ENCODE measurements at regions not wholly inside any gene's neighbourhood (a gene's known extent, or its start where the extent isn't known, plus 50 kb on each side); places are given as distances from the start of the nearest gene placed in this dataset.
"Not testable (repeated sequence)": the region's sequence is repeated elsewhere in the genome, so short reads cannot be mapped to it uniquely, and the experiment has no call there.

DNA sequence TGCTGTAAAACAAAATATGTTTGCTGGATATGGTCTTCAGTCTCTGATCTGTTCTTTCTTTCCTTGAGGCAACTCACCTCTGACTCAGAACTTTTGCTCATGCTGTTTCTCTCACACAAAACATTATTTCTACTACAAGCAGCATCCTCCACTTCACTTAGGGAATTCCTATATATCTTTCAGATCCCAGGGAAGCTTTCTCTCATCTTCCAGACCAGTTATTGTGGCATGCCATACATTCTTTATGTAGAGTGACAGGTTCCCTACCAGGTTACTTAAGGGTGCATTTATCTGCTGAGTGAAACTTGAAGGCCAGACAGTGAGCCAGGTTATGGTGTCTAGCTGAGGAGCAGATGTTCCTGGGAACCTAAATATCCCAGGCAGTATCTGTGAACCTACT lies 1226.0 kb downstream of the CDH8 start:
- DNase-seq (ENCODE audit: low spot score) = no peak

DNA sequence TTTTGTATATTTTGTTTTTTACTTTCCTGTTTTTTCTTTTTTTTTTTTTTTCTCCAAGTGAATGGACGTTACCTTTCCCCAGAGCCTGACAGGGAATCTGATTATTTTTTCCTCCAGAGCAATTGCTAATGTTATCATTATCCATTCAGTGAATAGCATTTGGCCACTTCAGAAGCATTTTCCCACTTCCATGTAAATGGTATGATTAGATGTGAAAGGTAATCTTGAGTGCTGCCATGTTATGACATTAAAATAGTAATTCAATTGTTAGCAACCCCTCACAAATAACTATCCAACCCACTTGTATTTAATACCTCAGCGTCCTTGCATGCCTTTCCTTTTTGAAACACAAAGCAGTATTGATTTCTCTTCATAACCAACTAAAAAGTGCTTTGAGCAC lies 1243.8 kb downstream of the CDH8 start:
- DNase-seq (ENCODE audit: low spot score) = no peak

DNA sequence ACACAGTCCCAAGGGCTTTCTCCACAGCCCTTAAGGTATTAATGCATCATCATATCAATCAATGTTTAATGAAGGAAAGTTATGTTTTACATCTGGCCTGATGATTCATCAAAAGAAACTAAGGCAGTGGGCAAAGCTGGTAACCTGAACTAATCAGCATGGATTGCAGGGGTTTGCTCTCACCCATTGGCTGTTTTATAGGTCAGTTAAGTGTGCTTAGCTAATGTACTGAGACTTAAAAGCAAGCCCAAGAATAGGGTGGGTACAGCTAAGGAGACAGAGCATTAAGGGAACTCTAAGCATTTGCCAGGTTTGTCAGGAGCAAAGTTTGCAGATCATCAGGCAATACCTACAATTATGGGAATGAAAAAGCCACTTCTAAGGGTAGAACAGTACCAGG lies 1247.6 kb downstream of the CDH8 start:
- DNase-seq (ENCODE audit: low spot score) = no peak

DNA sequence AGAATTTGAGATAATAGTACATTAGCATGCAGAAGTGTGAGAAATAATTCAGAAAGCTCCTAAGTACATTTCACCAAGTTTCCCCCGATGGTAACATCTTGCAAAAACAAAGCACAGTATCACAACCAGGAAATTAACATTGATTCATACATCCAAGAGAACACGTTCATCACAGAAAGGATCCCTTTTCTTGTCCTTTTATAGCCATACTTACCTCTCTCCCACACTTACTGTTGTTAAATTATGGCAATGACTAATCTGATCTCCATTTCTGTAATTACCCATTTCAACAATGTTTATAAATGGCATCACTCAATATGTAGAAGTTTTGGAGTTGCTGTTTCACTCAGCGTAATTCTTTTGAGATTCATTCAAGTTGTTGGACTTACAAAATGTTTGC lies 1260.0 kb downstream of the CDH8 start:
- DNase-seq (ENCODE audit: low spot score) = no peak

DNA sequence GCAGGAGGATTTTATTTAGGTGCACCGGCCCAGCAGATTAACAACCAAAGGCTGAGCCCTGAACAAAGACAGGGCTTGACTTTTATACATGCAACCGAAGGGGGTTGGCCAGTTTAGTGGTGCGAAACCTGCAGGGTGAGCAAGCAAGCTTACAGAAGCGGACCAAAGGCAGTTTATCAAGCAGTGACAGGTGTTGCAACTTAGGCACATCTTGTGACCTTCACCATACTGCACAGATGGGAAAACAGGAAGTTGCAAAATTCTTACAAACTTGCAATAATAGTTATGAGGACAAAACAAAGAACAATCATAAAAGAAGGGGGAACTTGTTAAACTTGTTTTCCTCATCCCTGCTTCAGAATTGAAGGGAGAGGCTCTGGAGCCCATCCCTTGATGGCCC lies 1265.1 kb downstream of the CDH8 start:
- no peak for DNase-seq (ENCODE audit: low spot score)

DNA sequence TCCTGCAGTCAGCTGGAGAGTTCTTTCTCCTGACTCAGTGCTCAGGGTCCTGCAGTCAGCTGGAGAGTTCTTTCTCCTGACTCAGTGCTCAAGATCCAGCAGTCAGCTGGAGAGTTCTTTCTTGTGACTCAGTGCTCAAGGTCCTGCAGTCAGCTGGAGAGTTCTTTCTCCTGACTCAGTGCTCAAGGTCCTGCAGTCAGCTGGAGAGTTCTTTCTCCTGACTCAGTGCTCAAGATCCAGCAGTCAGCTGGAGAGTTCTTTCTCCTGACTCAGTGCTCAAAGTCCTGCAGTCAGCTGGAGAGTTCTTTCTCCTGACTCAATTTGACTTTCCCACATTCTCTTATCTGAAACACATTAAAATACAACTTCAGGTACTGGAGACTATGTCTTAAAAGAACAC lies 1265.9 kb downstream of the CDH8 start:
- not testable (repeated sequence) for DNase-seq (ENCODE audit: low spot score)

DNA sequence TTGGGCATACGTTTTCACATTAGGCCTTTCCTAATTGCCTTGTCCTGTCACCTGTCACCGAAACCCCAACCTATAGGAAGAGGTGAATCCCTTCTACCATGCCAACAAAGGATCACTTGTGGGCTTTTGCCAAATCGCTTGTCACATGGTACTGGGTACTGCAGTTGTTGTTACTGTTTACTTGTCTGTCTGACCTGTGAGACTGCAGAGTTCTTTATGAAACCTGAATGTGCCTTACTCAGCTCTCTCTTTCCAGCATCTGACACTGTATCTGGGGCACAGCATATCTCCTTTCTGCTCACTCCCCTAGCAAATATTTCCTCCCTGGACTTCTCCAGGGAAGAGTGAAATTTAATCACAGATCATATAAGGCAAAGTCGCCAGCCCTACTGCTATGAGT lies 1272.4 kb downstream of the CDH8 start:
- DNase-seq (ENCODE audit: low spot score) = no peak

DNA sequence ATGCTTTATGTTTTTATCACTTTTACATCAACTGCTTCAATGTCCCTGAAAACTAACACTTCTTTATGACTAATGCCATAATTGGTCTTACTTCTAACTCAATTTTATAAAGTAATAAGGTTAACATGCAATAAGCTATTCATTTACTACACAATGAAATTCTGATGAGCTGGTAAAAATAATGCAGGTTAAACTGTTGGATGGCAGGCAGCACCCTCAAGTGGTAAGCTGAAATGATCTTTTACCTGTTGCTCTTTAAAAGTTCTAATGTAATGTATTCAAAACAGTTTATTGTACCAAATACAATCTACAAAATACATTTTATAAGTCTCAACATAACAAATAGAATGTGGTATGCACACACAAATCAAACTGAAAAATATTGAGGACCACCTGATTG lies 1280.3 kb downstream of the CDH8 start:
- DNase-seq (ENCODE audit: low spot score) = no peak

DNA sequence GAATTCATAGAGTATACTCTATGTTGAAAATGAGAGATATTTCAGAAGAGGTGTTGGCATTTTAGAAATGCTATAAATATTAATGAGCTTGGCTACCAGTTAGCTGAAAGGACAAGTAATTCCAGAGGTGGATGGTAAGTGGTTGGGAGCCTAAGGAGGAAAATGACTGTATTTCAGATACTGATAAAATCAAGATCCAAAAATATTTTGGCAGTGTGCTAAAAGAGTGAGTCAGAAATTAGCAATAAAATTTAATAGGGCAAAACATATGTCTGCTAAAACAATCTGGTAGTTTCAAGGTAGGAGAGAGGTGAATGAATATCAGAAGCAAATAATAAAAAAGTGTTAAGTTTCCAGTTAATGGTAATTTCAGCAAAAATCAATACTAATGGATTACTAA lies 1287.9 kb downstream of the CDH8 start:
- DNase-seq (ENCODE audit: low spot score) = no peak

DNA sequence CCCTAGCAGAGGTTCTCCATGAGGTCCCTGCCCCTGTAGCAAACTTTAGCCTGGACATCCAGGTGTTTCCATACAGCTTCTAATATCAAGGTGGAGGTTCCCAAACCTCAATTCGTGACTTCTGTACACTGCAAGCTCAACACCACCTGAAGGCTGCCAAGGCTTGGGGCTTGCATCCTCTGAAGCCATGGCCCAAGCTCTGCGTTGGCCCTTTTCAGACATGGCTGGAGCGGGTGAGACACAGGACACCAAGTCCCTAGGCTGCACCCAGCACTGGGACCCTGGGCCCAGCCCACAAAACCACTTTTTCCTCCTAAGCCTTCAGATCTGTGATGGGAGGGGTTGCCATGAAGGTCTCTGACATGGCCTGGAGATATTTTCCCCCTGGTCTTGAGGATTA lies 1292.0 kb downstream of the CDH8 start:
- no peak for DNase-seq (ENCODE audit: low spot score)

DNA sequence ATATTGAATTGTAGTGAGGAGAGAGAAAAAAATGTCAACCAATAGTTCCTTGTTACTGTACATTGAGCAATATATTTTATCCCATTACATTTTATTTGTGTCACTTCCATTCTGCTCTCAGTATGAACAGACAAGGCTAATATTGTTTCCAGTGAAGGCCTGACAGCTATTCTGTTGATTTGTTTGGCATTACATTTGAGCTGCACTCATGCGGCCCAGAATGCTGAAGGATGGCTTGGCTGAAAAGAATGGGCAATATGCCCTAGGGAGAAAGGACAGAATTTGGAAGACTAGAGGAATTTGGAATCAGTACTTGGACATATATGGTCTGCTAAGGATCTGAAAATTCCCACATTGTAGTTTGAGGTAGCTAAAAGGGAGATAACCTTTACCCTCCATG lies 1294.4 kb downstream of the CDH8 start:
- no peak for DNase-seq (ENCODE audit: low spot score)

DNA sequence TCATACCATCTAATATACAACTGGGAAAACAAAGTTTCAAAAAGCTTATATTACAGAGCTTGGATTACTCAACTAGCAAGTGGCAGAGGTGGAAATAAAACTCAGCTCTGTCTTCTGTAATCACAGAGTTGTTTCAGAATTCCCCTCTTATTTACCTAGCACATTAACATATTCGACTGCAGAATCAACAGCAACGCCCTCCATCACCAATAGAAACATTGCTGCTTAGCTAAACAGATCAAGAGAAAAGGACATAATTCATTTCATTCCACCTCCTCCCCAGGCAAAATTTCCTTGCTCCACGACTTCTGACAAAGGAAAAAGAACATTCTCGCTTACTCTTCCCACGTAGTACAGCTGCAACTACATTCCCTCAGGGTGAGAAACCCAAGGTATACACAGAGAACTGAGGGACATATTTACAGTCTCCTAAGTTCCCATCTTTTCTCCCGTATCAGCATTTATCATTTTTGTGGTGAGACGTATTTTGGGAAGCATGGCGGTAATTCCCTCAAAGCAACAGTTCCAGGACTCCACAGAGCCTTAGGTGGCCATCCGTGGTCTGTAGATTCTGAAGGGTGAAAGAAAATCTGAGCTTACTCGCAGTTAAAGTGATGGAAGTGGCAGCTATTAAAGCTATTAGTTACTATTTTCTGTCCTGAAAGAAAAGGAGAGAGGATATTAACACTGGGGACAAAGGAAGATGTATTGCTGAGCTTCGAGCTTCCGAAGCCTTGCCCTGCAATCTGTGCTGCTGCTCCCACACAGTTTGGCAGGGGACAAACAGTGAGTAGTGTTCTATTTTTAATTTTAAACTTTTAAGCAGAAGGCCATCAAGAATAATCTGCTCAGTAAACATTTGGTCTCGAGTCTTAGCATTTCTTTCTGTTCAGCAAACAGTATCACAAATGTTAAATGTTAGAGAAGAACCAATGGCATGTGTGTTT lies 1296.2 kb downstream of the CDH8 start:
- DNase-seq (ENCODE audit: low spot score) = no peak

DNA sequence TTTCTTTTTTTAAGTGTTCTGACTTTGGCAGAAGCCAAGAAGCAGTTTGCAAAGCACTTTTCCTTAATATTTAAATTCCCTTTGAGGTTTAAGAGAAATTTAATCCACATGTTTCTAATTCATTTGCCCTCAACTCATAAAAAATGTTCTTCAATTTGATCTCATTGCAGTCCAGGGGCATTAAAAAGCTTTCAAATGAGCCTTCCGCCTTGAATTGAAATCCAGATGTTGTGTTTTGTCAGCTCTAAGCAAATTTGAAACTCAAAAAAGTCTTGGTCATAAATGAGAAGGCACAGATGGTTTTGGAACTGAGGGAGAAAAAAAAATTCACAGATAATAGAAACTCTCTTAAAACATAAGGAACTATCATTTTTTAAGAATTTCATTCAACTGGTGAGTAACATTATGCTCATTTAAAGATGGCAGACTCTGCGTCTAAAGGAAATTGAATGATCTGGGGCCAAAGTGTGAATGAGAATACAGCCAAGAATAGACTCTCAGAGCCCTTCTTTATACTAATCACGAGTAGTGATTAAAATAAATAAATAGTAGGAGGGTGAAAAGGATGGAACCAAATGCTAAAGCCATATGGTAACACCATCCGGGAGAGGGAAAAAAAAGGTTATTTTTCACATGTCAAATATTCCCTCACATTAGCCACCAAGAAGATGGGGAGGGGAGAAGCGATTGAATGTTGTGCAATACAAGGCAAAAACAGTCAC lies 1304.7 kb downstream of the CDH8 start:
- no peak for DNase-seq (ENCODE audit: low spot score)

DNA sequence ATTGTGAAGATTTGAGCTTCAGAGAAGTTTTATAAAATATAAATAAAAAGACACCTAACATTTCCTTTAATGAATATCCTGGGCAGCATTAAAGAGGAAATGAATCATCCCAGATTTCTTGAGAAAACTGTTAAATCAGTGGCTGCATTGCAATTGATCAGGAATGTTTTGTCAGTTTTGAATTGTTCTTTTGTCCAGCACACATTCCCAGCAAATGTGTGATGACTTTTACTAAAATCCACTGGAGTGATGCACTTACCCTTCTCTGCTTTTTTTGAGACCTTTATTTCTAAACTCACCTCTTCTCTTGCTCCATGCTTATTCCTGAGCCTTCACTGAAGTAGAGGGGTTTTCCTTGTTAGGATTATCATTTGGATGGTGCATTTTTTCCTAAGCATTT lies 1307.2 kb downstream of the CDH8 start:
- DNase-seq (ENCODE audit: low spot score) = no peak

DNA sequence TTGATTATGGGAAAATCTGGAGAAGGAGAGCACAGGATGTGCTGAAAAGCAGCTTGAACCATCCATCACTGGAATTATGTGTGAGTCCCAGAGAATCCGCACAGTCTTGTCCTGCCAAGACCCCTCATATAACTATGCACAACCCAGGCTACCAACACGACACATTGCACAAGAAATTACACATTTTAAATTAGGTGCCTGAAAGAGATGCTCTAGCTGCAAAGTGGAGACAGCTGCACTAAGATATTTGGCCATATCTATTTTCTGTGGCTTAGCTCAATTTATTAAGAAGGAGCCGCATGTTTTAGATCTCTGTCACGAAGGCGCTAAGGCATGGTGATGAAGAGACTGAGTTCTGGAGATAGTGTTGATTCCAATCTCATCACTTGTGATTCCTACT lies 1308.4 kb downstream of the CDH8 start:
- DNase-seq (ENCODE audit: low spot score) = no peak

DNA sequence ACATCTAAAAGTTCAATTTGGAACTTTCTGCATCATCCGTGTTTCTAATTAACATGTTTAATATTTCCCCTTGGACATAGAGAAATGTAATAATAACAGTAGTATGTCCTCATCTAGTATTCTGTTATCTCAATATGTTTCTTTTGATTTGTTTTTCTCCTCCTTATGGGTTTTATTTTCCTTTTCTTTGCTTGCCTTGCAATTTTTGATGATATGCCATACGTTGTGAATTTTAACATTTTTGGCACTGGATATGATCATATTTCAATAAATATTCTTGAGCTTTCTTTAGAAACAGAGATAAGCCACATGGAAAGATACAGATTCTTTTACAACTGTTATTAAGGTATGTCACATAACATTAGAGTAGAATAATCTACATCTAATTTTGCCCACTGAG lies 1316.2 kb downstream of the CDH8 start:
- DNase-seq (ENCODE audit: low spot score) = no peak

DNA sequence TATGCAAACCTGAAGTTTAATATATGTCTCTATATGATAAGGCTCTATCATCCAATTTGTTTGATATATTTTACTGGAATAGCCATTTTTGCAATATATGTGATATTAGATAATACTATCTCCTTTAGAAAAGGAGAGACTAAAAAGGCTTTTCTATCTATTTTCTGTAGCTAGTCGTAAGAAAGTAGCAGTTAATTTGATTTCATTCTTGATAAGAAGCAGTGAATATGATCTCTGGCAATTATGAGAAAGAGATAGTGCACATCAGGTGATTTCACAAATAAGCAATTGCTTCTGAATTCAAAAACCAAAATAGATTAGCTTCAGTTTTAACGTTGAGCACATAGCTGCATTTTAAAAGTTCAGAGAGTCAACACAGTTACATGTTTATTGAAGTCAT lies 1318.4 kb downstream of the CDH8 start:
- no peak for DNase-seq (ENCODE audit: low spot score)

DNA sequence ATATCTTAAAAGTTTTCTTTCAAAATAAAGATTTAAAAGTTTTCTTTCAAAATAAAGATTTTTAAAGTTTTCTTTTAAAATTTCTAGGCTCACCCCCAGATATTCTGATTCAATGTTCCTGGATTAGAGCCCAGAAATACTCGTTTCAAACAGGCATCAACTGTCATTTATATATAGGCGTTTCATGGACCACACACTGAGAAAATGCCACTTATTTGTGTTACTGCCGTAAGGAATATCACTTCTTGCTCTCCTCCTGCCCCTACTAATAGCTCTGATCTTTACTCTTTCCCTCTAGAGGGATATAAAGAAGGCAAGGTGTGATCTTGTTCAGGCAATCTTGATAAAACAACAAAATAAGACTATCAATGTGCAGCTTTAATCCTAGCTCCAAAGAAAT lies 1324.1 kb downstream of the CDH8 start:
- DNase-seq (ENCODE audit: low spot score) = no peak

DNA sequence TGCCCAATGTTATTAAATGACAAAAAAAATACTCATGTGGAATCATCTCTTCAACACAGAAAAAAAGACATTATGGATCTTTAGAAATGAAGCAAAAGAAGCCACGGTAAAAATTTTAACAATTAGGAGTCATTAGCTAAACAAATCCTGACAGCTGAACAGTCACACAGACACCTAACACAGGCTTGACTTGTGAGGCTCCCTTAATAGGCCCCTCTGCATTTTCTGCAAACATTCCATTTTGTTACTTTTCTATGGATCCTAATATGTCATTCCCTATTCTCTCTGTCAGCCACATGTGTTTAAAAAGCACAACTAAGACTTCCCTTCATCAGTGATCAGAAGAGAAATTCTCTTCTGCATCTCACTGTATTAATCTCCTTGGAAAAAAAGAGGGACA lies 1331.5 kb downstream of the CDH8 start:
- DNase-seq (ENCODE audit: low spot score) = no peak

DNA sequence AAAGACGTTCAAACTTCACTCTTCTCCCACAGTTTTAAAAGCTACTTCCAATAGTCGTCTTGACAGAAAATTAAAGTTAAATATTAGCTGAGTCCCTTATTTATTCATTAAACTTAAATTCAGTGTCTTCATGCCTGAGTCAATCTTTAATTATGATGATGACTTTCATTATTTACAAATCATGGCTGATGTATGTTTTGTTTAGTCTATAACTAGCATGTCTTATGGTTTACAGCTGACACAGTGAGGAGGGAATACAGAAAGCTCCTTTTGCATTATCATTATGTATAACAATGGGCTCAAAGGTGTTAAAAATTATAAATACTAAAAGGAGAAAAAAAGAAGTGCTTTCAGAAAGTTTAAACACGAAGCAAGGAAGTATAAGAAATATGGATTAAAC lies 1333.1 kb downstream of the CDH8 start:
- DNase-seq (ENCODE audit: low spot score) = no peak

DNA sequence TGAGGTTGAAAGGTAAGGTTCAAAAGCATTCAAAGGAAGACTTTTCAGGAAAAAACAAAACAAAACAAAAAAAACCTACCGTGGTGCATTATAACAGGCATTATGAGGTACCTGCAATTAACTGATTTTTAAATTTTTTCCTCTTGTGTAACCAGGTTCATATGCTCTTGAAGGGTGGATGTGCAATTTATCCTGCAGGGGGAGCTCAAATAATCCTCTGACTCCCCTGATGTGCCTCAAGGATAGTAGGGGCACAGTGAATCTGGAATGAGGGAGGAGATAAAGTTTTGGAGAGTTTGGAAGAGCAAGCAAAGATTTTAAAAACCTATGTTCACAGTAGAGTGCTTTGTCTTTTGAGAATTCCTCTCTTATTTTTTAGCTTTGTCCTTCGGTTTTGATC lies 1349.4 kb downstream of the CDH8 start:
- DNase-seq (ENCODE audit: low spot score) = no peak

DNA sequence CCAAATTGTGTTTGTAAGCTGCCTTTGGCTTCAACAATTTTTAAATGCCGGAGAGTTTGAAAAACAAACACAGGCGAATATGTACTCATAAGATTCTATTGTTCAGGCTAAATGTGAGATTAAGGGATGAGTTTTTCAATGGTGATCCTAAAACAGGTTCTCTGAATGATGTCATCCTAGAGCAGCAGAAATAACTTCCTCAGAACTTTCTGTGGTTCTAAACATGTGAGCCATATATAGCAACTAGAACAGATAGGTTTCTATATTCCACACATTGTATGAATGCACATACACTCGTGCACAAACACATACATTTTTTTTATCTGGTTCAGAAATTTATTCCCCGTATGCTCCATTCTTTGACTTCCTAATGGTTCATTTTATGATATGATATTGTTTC lies 1352.2 kb downstream of the CDH8 start:
- DNase-seq (ENCODE audit: low spot score) = no peak

DNA sequence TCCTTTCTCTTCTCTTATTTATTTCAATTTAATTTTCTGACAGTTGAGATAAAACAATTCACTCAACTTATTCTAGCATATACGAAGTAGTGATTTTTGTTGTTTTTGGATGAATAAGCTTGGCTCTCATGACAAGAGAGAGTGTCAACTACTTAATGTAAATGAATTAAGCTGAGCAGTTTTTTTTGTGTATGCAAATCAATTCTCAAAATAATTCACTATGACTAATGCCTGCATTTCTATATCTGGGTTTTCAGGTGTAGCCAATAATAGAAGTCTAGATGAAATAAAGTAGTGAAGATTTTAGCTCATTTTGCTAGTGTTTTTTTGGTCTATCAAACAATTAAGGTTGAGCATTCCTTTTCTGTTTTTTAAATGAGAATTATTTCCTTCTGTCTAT lies 1354.0 kb downstream of the CDH8 start:
- no peak for DNase-seq (ENCODE audit: low spot score)

DNA sequence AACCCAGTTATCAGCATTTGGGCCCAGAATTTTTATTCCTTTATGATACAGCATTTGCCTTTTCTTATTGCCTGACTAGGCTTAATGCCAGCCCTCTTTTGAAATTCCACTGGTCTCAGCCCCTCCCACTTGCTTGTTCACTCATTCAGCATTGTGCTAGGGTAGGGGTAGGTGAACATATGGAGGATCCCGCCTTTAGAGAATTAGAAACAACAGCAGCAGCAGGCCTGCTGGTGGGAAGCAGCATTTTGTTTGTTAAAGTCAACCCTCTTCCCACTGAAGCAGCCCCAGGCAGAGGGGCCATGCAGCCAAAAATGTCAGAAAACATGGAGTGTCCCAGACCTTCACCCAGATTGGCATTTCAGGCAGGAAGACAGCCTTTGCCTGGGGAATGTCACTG lies 1355.2 kb downstream of the CDH8 start:
- DNase-seq (ENCODE audit: low spot score) = no peak
